DND-41 (cell line): ENCODE measurements at regions not wholly inside any gene's neighbourhood (a gene's known extent, or its start where the extent isn't known, plus 50 kb on each side); places are given as distances from the start of the nearest gene placed in this dataset.

Source experiments
- ATAC-seq: fragments of 200-7000 bp; cut with Tn5 transposase; 3 replicates; pipeline ENCODE4 v1.9.1; 2021; ENCODE audit warnings: low read depth; ENCODE audit not compliant: insufficient read depth
- DNase-seq: peaks from one replicate; pipeline ENCODE4 v3.0.0-alpha.2; 2020
- H2AFZ ChIP-seq: 2 replicates; pipeline ENCODE4 v1.6.0; 2012; ENCODE audit warnings: low read depth, low read length
- H3K27ac ChIP-seq: 2 replicates; pipeline ENCODE4 v1.5.1; 2012; ENCODE audit warnings: low read length, inconsistent platforms
- H3K27me3 ChIP-seq: fragments of 200-600 bp; sonication (generic); 2 replicates; pipeline ENCODE4 v1.6.0; 2012; ENCODE audit warnings: low read length, mild to moderate bottlenecking, inconsistent platforms; ENCODE audit not compliant: insufficient read depth, poor library complexity
- H3K36me3 ChIP-seq: 2 replicates; pipeline ENCODE4 v1.5.1; 2012; ENCODE audit warnings: low read length, inconsistent platforms; ENCODE audit not compliant: insufficient read depth
- H3K4me1 ChIP-seq: 2 replicates; pipeline ENCODE4 v1.5.1; 2012; ENCODE audit warnings: mild to moderate bottlenecking, low read length; ENCODE audit not compliant: insufficient read depth
- H3K4me2 ChIP-seq: 2 replicates; pipeline ENCODE4 v1.6.0; 2012; ENCODE audit warnings: mild to moderate bottlenecking, moderate library complexity, low read length, inconsistent platforms; ENCODE audit not compliant: insufficient read depth
- H3K4me3 ChIP-seq, 2 experiments: fragments of 200-600 bp in 1 of 2; shearing (Covaris generic) in 1 of 2; 2 replicates each; pipeline ENCODE4 v1.5.1; 2012 to 2016; ENCODE audit warnings: inconsistent platforms in 2 of 2, low read length in 2 of 2, mild to moderate bottlenecking in 2 of 2, low read depth in 1 of 2, moderate library complexity in 1 of 2
- H3K79me2 ChIP-seq: 2 replicates; pipeline ENCODE4 v1.6.0; 2012; ENCODE audit warnings: low read length, inconsistent platforms; ENCODE audit not compliant: insufficient read depth
- H3K9ac ChIP-seq: 2 replicates; pipeline ENCODE4 v1.6.0; 2012; ENCODE audit warnings: low read depth, mild to moderate bottlenecking, inconsistent platforms, low read length, moderate library complexity
- H3K9me3 ChIP-seq: 2 replicates; pipeline ENCODE4 v1.5.1; 2012; ENCODE audit warnings: low read length, moderate library complexity, mild to moderate bottlenecking, inconsistent platforms; ENCODE audit not compliant: insufficient read depth, severe bottlenecking
- H4K20me1 ChIP-seq: 2 replicates; pipeline ENCODE4 v1.6.0; 2012; ENCODE audit warnings: low read length; ENCODE audit not compliant: insufficient read depth
- EZH2 ChIP-seq: IDR thresholded peaks from 3 replicates; pipeline ENCODE4 v1.6.1; 2012; ENCODE audit warnings: borderline replicate concordance, low read depth, mild to moderate bottlenecking, moderate library complexity, low read length, inconsistent platforms; ENCODE audit not compliant: severe bottlenecking
- TF ChIP-seq, protein P1 (sequence below): IDR thresholded peaks from 2 replicates; pipeline ENCODE4 v1.5.1; 2012; ENCODE audit warnings: borderline replicate concordance, low read length, moderate library complexity, mild to moderate bottlenecking; ENCODE audit not compliant: poor library complexity, severe bottlenecking; ENCODE audit errors: extremely low read depth

GRCh38 chr2:145820651-145821050 is 1300.7 kb upstream of the ZEB2 start:
- Histone ChIP-seq H3K27me3 (no peaks in the 10 kb centered on the region), H3K9me3 (no peaks in the 10 kb centered on the region), H3K36me3 (no peaks in the 10 kb centered on the region), H3K4me1 (no peaks in the 10 kb centered on the region), H3K4me3 (no peak overlapping the region), H4K20me1 (no peaks in the 10 kb centered on the region), H3K9ac (no peak overlapping the region), H3K4me2 (no peak overlapping the region), H2AFZ (no peak overlapping the region), H3K79me2 (no peaks in the 10 kb centered on the region), H3K27ac (no peak overlapping the region)
- no peak for ATAC-seq
- no peak for TF ChIP-seq EZH2
- TF ChIP-seq, protein P1, sequence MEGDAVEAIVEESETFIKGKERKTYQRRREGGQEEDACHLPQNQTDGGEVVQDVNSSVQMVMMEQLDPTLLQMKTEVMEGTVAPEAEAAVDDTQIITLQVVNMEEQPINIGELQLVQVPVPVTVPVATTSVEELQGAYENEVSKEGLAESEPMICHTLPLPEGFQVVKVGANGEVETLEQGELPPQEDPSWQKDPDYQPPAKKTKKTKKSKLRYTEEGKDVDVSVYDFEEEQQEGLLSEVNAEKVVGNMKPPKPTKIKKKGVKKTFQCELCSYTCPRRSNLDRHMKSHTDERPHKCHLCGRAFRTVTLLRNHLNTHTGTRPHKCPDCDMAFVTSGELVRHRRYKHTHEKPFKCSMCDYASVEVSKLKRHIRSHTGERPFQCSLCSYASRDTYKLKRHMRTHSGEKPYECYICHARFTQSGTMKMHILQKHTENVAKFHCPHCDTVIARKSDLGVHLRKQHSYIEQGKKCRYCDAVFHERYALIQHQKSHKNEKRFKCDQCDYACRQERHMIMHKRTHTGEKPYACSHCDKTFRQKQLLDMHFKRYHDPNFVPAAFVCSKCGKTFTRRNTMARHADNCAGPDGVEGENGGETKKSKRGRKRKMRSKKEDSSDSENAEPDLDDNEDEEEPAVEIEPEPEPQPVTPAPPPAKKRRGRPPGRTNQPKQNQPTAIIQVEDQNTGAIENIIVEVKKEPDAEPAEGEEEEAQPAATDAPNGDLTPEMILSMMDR: no peak
- no peak for DNase-seq

DNA sequence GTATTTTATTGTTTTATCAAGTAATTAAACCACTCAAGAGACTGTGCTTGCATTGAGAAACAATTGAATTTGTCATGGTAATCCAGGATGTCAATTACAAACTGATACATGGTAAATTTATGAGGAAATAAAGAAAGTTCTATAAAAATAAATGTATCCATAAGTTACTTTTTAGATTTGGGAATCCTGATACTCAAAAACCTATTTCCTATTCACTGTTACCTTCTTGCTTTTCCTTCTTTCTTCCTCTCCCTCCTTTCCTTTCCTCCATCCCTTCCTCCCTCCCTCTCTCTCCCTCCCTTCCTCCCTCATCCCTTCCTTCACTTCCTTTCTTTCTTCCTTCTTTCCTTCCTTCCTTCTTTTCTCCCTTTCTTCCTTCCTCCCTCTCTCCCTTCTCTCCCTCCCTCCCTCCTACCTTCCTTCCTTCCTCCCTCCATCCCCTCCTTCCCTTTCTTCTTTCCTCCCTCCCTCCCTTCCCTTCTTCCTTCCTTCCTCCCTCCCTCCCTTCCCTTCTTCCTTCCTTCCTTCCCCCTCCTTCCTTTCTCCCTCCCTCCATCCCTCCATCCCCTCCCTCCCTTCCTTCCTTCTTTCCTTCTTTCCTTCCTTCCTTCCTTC is 1299.1 kb upstream of the ZEB2 start:
- Histone ChIP-seq H2AFZ (no peak overlapping the region), H3K4me2 (no peak overlapping the region), H3K27me3 (no peaks in the 10 kb centered on the region), H3K9ac (no peak overlapping the region), H3K79me2 (no peaks in the 10 kb centered on the region), H3K36me3 (no peaks in the 10 kb centered on the region), H3K9me3 (no peaks in the 10 kb centered on the region), H3K4me1 (no peaks in the 10 kb centered on the region), H3K4me3 (no peak overlapping the region), H3K27ac (no peak overlapping the region), H4K20me1 (no peaks in the 10 kb centered on the region)
- no peak for ATAC-seq
- no peak for DNase-seq
- TF ChIP-seq EZH2: no peak
- TF ChIP-seq, protein P1: no peak

- Histone ChIP-seq H4K20me1 (no peaks in the 10 kb centered on the region), H3K9ac (no peak overlapping the region), H3K36me3 (no peaks in the 10 kb centered on the region), H3K79me2 (no peaks in the 10 kb centered on the region), H3K27me3 (no peaks in the 10 kb centered on the region), H3K9me3 (no peaks in the 10 kb centered on the region), H2AFZ (no peak overlapping the region), H3K27ac (no peak overlapping the region), H3K4me2 (no peak overlapping the region), H3K4me3 (no peak overlapping the region), H3K4me1 (peaks cover 6% of the 10 kb centered on the region; the same call in 1 of the 2 replicates)
- no peak for ATAC-seq
- DNase-seq: no peak
- no peak for TF ChIP-seq EZH2
- TF ChIP-seq, protein P1: no peak
Observed at GRCh38 chr2:145815933-145816332, 1296.0 kb upstream of the ZEB2 start.

DNA sequence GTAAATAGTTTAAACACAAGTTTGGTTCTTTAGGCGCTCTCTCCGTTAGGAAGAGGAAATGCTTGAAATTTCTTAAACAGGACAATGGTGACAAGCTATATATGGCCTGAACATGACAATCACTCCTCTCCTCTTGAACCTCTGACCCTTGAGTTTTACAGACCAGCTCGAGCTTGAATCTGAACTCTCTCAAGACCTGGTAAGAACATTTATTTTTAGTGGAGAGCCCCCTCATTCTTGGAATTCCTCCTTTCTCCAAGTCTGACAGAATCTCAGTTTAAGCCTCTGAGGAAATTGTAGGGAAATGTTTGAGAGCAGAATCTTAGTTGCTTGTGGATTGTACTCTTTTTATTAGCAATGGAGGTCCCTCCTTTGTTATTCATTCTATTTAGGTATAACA is 1293.6 kb upstream of the ZEB2 start:
- Histone ChIP-seq H3K79me2 (no peaks in the 10 kb centered on the region), H4K20me1 (no peaks in the 10 kb centered on the region), H3K4me1 (peaks cover 6% of the 10 kb centered on the region; the same call in 1 of the 2 replicates), H3K4me3 (no peak overlapping the region), H3K27ac (no peak overlapping the region), H3K36me3 (no peaks in the 10 kb centered on the region), H2AFZ (no peak overlapping the region), H3K27me3 (no peaks in the 10 kb centered on the region), H3K9ac (no peak overlapping the region), H3K4me2 (no peak overlapping the region), H3K9me3 (no peaks in the 10 kb centered on the region)
- TF ChIP-seq EZH2: no peak
- TF ChIP-seq, protein P1: no peak
- ATAC-seq (no peak), DNase-seq (no peak)
